ENCODE measurements at regions not wholly inside any gene's neighbourhood (a gene's known extent, or its start where the extent isn't known, plus 50 kb on each side); places are given as distances from the start of the nearest gene placed in this dataset.
"Not testable (repeated sequence)": the region's sequence is repeated elsewhere in the genome, so short reads cannot be mapped to it uniquely, and the experiment has no call there.

GRCh38 chr18:53861185-53861584 is 363.3 kb downstream of the MBD2 start:
- no peak overlapping the region for H3K4me2 ChIP-seq (ENCODE audit: low read depth, low read length, poor library complexity, severe bottlenecking)
- H3K4me3 ChIP-seq (ENCODE audit: low read length): no peak overlapping the region
- no peaks in the 10 kb centered on the region for H3K36me3 ChIP-seq (ENCODE audit: insufficient read depth, low read length)
- H4K20me1 ChIP-seq (ENCODE audit: insufficient read depth, low read depth, low read length): no peaks in the 10 kb centered on the region
- DNase-seq: no peak
- no peaks in the 10 kb centered on the region for H3K9me2 ChIP-seq (replicated peaks; ENCODE audit: insufficient read depth, low read length)
- no peaks in the 10 kb centered on the region for H3K27me3 ChIP-seq (ENCODE audit: low read length)
- H3K27ac ChIP-seq (ENCODE audit: low read length): no peak overlapping the region
- H3K79me2 ChIP-seq (ENCODE audit: low read length): no peaks in the 10 kb centered on the region
- no peak overlapping the region for H3K9ac ChIP-seq (ENCODE audit: low read length)
- H2AFZ ChIP-seq (ENCODE audit: low read length): no peak overlapping the region
- no peaks in the 10 kb centered on the region for H3K4me1 ChIP-seq (ENCODE audit: low read length)
- H3K9me3 ChIP-seq (ENCODE audit: low read length): no peaks in the 10 kb centered on the region

GRCh38 chr18:53859764-53860163 is 364.7 kb downstream of the MBD2 start:
- H3K4me1 ChIP-seq (ENCODE audit: low read length): no peaks in the 10 kb centered on the region
- no peaks in the 10 kb centered on the region for H3K9me3 ChIP-seq (ENCODE audit: low read length)
- no peak overlapping the region for H3K27ac ChIP-seq (ENCODE audit: low read length)
- no peaks in the 10 kb centered on the region for H3K79me2 ChIP-seq (ENCODE audit: low read length)
- no peaks in the 10 kb centered on the region for H3K9me2 ChIP-seq (replicated peaks; ENCODE audit: insufficient read depth, low read length)
- H4K20me1 ChIP-seq (ENCODE audit: insufficient read depth, low read depth, low read length): no peaks in the 10 kb centered on the region
- H3K27me3 ChIP-seq (ENCODE audit: low read length): no peaks in the 10 kb centered on the region
- H3K4me3 ChIP-seq (ENCODE audit: low read length): no peak overlapping the region
- no peak for DNase-seq
- no peak overlapping the region for H2AFZ ChIP-seq (ENCODE audit: low read length)
- no peak overlapping the region for H3K9ac ChIP-seq (ENCODE audit: low read length)
- H3K36me3 ChIP-seq (ENCODE audit: insufficient read depth, low read length): no peaks in the 10 kb centered on the region
- no peak overlapping the region for H3K4me2 ChIP-seq (ENCODE audit: low read depth, low read length, poor library complexity, severe bottlenecking)

- H3K27ac ChIP-seq (ENCODE audit: low read length): no peak overlapping the region
- no peaks in the 10 kb centered on the region for H3K27me3 ChIP-seq (ENCODE audit: low read length)
- no peak overlapping the region for H3K9ac ChIP-seq (ENCODE audit: low read length)
- no peaks in the 10 kb centered on the region for H3K79me2 ChIP-seq (ENCODE audit: low read length)
- no peaks in the 10 kb centered on the region for H3K9me2 ChIP-seq (replicated peaks; ENCODE audit: insufficient read depth, low read length)
- H3K36me3 ChIP-seq (ENCODE audit: insufficient read depth, low read length): no peaks in the 10 kb centered on the region
- H3K4me3 ChIP-seq (ENCODE audit: low read length): no peak overlapping the region
- H3K4me1 ChIP-seq (ENCODE audit: low read length): no peaks in the 10 kb centered on the region
- no peaks in the 10 kb centered on the region for H4K20me1 ChIP-seq (ENCODE audit: insufficient read depth, low read depth, low read length)
- H3K9me3 ChIP-seq (ENCODE audit: low read length): no peaks in the 10 kb centered on the region
- no peak overlapping the region for H3K4me2 ChIP-seq (ENCODE audit: low read depth, low read length, poor library complexity, severe bottlenecking)
- no peak overlapping the region for H2AFZ ChIP-seq (ENCODE audit: low read length)
- no peak for DNase-seq
Observed at GRCh38 chr18:53850902-53851301, 373.6 kb downstream of the MBD2 start.

GRCh38 chr18:53843763-53844162 is 380.7 kb downstream of the MBD2 start:
- no peak overlapping the region for H3K4me2 ChIP-seq (ENCODE audit: low read depth, low read length, poor library complexity, severe bottlenecking)
- no peaks in the 10 kb centered on the region for H3K36me3 ChIP-seq (ENCODE audit: insufficient read depth, low read length)
- no peak overlapping the region for H2AFZ ChIP-seq (ENCODE audit: low read length)
- no peaks in the 10 kb centered on the region for H3K9me3 ChIP-seq (ENCODE audit: low read length)
- H3K4me1 ChIP-seq (ENCODE audit: low read length): no peaks in the 10 kb centered on the region
- no peak overlapping the region for H3K9ac ChIP-seq (ENCODE audit: low read length)
- H3K27ac ChIP-seq (ENCODE audit: low read length): no peak overlapping the region
- no peaks in the 10 kb centered on the region for H3K9me2 ChIP-seq (replicated peaks; ENCODE audit: insufficient read depth, low read length)
- no peaks in the 10 kb centered on the region for H4K20me1 ChIP-seq (ENCODE audit: insufficient read depth, low read depth, low read length)
- DNase-seq: no peak
- H3K4me3 ChIP-seq (ENCODE audit: low read length): no peak overlapping the region
- no peaks in the 10 kb centered on the region for H3K79me2 ChIP-seq (ENCODE audit: low read length)
- H3K27me3 ChIP-seq (ENCODE audit: low read length): no peaks in the 10 kb centered on the region

- Histone ChIP-seq H3K9ac (ENCODE audit: low read length) (no peak overlapping the region), H3K9me2 (replicated peaks; ENCODE audit: insufficient read depth, low read length) (no peaks in the 10 kb centered on the region), H3K4me3 (ENCODE audit: low read length) (no peak overlapping the region), H3K79me2 (ENCODE audit: low read length) (no peaks in the 10 kb centered on the region), H2AFZ (ENCODE audit: low read length) (no peak overlapping the region), H4K20me1 (ENCODE audit: insufficient read depth, low read depth, low read length) (no peaks in the 10 kb centered on the region), H3K9me3 (ENCODE audit: low read length) (no peaks in the 10 kb centered on the region), H3K27ac (ENCODE audit: low read length) (no peak overlapping the region), H3K4me1 (ENCODE audit: low read length) (no peaks in the 10 kb centered on the region), H3K36me3 (ENCODE audit: insufficient read depth, low read length) (no peaks in the 10 kb centered on the region), H3K4me2 (ENCODE audit: low read depth, low read length, poor library complexity, severe bottlenecking) (no peak overlapping the region), H3K27me3 (ENCODE audit: low read length) (no peaks in the 10 kb centered on the region)
- no peak for DNase-seq
Observed at GRCh38 chr18:53843113-53843760, 381.2 kb downstream of the MBD2 start.

- no peaks in the 10 kb centered on the region for H3K27me3 ChIP-seq (ENCODE audit: low read length)
- H3K4me1 ChIP-seq (ENCODE audit: low read length): no peaks in the 10 kb centered on the region
- no peak overlapping the region for H3K9ac ChIP-seq (ENCODE audit: low read length)
- H3K79me2 ChIP-seq (ENCODE audit: low read length): no peaks in the 10 kb centered on the region
- H3K27ac ChIP-seq (ENCODE audit: low read length): no peak overlapping the region
- H4K20me1 ChIP-seq (ENCODE audit: insufficient read depth, low read depth, low read length): no peaks in the 10 kb centered on the region
- no peaks in the 10 kb centered on the region for H3K9me2 ChIP-seq (replicated peaks; ENCODE audit: insufficient read depth, low read length)
- DNase-seq: no peak
- H3K4me3 ChIP-seq (ENCODE audit: low read length): no peak overlapping the region
- peaks cover 5% of the 10 kb centered on the region for H3K9me3 ChIP-seq (ENCODE audit: low read length)
- H2AFZ ChIP-seq (ENCODE audit: low read length): no peak overlapping the region
- H3K36me3 ChIP-seq (ENCODE audit: insufficient read depth, low read length): no peaks in the 10 kb centered on the region
- no peak overlapping the region for H3K4me2 ChIP-seq (ENCODE audit: low read depth, low read length, poor library complexity, severe bottlenecking)
Observed at GRCh38 chr18:53838746-53839145, 385.7 kb downstream of the MBD2 start.

GRCh38 chr18:53821141-53821540 is 403.3 kb downstream of the MBD2 start:
- not testable (repeated sequence) for H3K4me1 ChIP-seq (ENCODE audit: low read length); H3K4me3 ChIP-seq (ENCODE audit: low read length); H2AFZ ChIP-seq (ENCODE audit: low read length); H4K20me1 ChIP-seq (ENCODE audit: insufficient read depth, low read depth, low read length); H3K36me3 ChIP-seq (ENCODE audit: insufficient read depth, low read length); H3K79me2 ChIP-seq (ENCODE audit: low read length); H3K27me3 ChIP-seq (ENCODE audit: low read length); H3K4me2 ChIP-seq (ENCODE audit: low read depth, low read length, poor library complexity, severe bottlenecking); H3K9me2 ChIP-seq (replicated peaks; ENCODE audit: insufficient read depth, low read length); H3K27ac ChIP-seq (ENCODE audit: low read length); DNase-seq; H3K9ac ChIP-seq (ENCODE audit: low read length); H3K9me3 ChIP-seq (ENCODE audit: low read length)

- H3K79me2 ChIP-seq (ENCODE audit: low read length): no peaks in the 10 kb centered on the region
- H3K27ac ChIP-seq (ENCODE audit: low read length): no peak overlapping the region
- H4K20me1 ChIP-seq (ENCODE audit: insufficient read depth, low read depth, low read length): no peaks in the 10 kb centered on the region
- H2AFZ ChIP-seq (ENCODE audit: low read length): no peak overlapping the region
- H3K36me3 ChIP-seq (ENCODE audit: insufficient read depth, low read length): no peaks in the 10 kb centered on the region
- no peaks in the 10 kb centered on the region for H3K4me1 ChIP-seq (ENCODE audit: low read length)
- no peak overlapping the region for H3K9ac ChIP-seq (ENCODE audit: low read length)
- no peak overlapping the region for H3K4me2 ChIP-seq (ENCODE audit: low read depth, low read length, poor library complexity, severe bottlenecking)
- no peak for DNase-seq
- H3K4me3 ChIP-seq (ENCODE audit: low read length): no peak overlapping the region
- H3K9me2 ChIP-seq (replicated peaks; ENCODE audit: insufficient read depth, low read length): no peaks in the 10 kb centered on the region
- H3K27me3 ChIP-seq (ENCODE audit: low read length): no peaks in the 10 kb centered on the region
- no peaks in the 10 kb centered on the region for H3K9me3 ChIP-seq (ENCODE audit: low read length)
Observed at GRCh38 chr18:53819671-53820070, 404.8 kb downstream of the MBD2 start.

GRCh38 chr18:53819174-53819573 is 405.3 kb downstream of the MBD2 start:
- H3K4me2 ChIP-seq (ENCODE audit: low read depth, low read length, poor library complexity, severe bottlenecking): no peak overlapping the region
- no peaks in the 10 kb centered on the region for H3K27me3 ChIP-seq (ENCODE audit: low read length)
- DNase-seq: no peak
- H3K9me2 ChIP-seq (replicated peaks; ENCODE audit: insufficient read depth, low read length): no peaks in the 10 kb centered on the region
- no peak overlapping the region for H3K27ac ChIP-seq (ENCODE audit: low read length)
- H3K9me3 ChIP-seq (ENCODE audit: low read length): no peaks in the 10 kb centered on the region
- H4K20me1 ChIP-seq (ENCODE audit: insufficient read depth, low read depth, low read length): no peaks in the 10 kb centered on the region
- H3K4me3 ChIP-seq (ENCODE audit: low read length): no peak overlapping the region
- no peaks in the 10 kb centered on the region for H3K79me2 ChIP-seq (ENCODE audit: low read length)
- H2AFZ ChIP-seq (ENCODE audit: low read length): no peak overlapping the region
- H3K4me1 ChIP-seq (ENCODE audit: low read length): no peaks in the 10 kb centered on the region
- no peak overlapping the region for H3K9ac ChIP-seq (ENCODE audit: low read length)
- H3K36me3 ChIP-seq (ENCODE audit: insufficient read depth, low read length): no peaks in the 10 kb centered on the region

Measured in Karpas-422 (cell line).